ENCODE measurements at regions not wholly inside any gene's neighbourhood (a gene's known extent, or its start where the extent isn't known, plus 50 kb on each side); places are given as distances from the start of the nearest gene placed in this dataset.

- no peak for DNase-seq (ENCODE audit: low read depth, low spot score)
- CTCF ChIA-PET: no interaction called here
- no peaks in the 10 kb centered on the region for H3K36me3 ChIP-seq (ENCODE audit: control insufficient read depth, insufficient read depth, low read length)
- no TSS peak for BruUV-seq (replicated peaks)
- in situ Hi-C loops (cut with HindIII; ENCODE audit: low pct_unique_long_range_greater_than_20kb, low sequenced_read_pairs) (no loop called here), intact Hi-C loops (cut with micrococcal nuclease; ENCODE audit: unreplicated experiment) (no loop called here)
- H3K9me3 ChIP-seq (ENCODE audit: control insufficient read depth, insufficient read depth, low read depth, low read length): no peaks in the 10 kb centered on the region
- ATAC-seq: no peak
- H3K4me3 ChIP-seq (ENCODE audit: low read depth in 2 of 2, low read length in 2 of 2): no peak overlapping the region
- POLR2A ChIA-PET: no interaction called here
- no peaks in the 10 kb centered on the region for H3K4me1 ChIP-seq (ENCODE audit: control insufficient read depth, insufficient read depth, low read length)
- no peak for TF ChIP-seq TCF7L2 (IDR thresholded peaks at IDR 0.05; ENCODE audit: low read depth, low read length)
- TF ChIP-seq SIN3A (IDR thresholded peaks at IDR 0.05; ENCODE audit: borderline replicate concordance, insufficient read depth, low read depth, low read length): no peak
- TF ChIP-seq, protein P1, sequence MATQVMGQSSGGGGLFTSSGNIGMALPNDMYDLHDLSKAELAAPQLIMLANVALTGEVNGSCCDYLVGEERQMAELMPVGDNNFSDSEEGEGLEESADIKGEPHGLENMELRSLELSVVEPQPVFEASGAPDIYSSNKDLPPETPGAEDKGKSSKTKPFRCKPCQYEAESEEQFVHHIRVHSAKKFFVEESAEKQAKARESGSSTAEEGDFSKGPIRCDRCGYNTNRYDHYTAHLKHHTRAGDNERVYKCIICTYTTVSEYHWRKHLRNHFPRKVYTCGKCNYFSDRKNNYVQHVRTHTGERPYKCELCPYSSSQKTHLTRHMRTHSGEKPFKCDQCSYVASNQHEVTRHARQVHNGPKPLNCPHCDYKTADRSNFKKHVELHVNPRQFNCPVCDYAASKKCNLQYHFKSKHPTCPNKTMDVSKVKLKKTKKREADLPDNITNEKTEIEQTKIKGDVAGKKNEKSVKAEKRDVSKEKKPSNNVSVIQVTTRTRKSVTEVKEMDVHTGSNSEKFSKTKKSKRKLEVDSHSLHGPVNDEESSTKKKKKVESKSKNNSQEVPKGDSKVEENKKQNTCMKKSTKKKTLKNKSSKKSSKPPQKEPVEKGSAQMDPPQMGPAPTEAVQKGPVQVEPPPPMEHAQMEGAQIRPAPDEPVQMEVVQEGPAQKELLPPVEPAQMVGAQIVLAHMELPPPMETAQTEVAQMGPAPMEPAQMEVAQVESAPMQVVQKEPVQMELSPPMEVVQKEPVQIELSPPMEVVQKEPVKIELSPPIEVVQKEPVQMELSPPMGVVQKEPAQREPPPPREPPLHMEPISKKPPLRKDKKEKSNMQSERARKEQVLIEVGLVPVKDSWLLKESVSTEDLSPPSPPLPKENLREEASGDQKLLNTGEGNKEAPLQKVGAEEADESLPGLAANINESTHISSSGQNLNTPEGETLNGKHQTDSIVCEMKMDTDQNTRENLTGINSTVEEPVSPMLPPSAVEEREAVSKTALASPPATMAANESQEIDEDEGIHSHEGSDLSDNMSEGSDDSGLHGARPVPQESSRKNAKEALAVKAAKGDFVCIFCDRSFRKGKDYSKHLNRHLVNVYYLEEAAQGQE (IDR thresholded peaks at IDR 0.05; ENCODE audit: insufficient read depth in 1 of 2, low read depth in 2 of 2, low read length in 1 of 2): no peak
- TF ChIP-seq CTCF (IDR thresholded peaks at IDR 0.05): no peak
- no peak for TF ChIP-seq POLR2AphosphoS5 (IDR thresholded peaks at IDR 0.05; ENCODE audit: low read depth, low read length)
- H3K27me3 ChIP-seq (ENCODE audit: control insufficient read depth, insufficient read depth, low read length): peaks cover 7% of the 10 kb centered on the region; the same call in 1 of the 2 replicates
- H3K27ac ChIP-seq (ENCODE audit: low read length): no peak overlapping the region
Observed at GRCh38 chr12:108441549-108441948, 73.5 kb upstream of the FICD start.

- H3K27me3 ChIP-seq (ENCODE audit: control insufficient read depth, insufficient read depth, low read length): peaks cover 7% of the 10 kb centered on the region; the same call in 1 of the 2 replicates
- no peak for DNase-seq (ENCODE audit: low read depth, low spot score)
- H3K27ac ChIP-seq (ENCODE audit: low read length): no peak overlapping the region
- POLR2A ChIA-PET: no interaction called here
- no peaks in the 10 kb centered on the region for H3K36me3 ChIP-seq (ENCODE audit: control insufficient read depth, insufficient read depth, low read length)
- H3K4me3 ChIP-seq (ENCODE audit: low read depth in 2 of 2, low read length in 2 of 2): no peak overlapping the region
- no peak for ATAC-seq
- in situ Hi-C loops (cut with HindIII; ENCODE audit: low pct_unique_long_range_greater_than_20kb, low sequenced_read_pairs): no loop called here
- intact Hi-C loops (cut with micrococcal nuclease; ENCODE audit: unreplicated experiment): no loop called here
- no TSS peak for BruUV-seq (replicated peaks)
- no peaks in the 10 kb centered on the region for H3K9me3 ChIP-seq (ENCODE audit: control insufficient read depth, insufficient read depth, low read depth, low read length)
- TF ChIP-seq CTCF (IDR thresholded peaks at IDR 0.05): no peak
- TF ChIP-seq, protein P1 (IDR thresholded peaks at IDR 0.05; ENCODE audit: insufficient read depth in 1 of 2, low read depth in 2 of 2, low read length in 1 of 2): no peak
- CTCF ChIA-PET: no interaction called here
- H3K4me1 ChIP-seq (ENCODE audit: control insufficient read depth, insufficient read depth, low read length): no peaks in the 10 kb centered on the region
Observed at GRCh38 chr12:108440736-108441135, 74.3 kb upstream of the FICD start.
